ENCODE measurements at regions not wholly inside any gene's neighbourhood (a gene's known extent, or its start where the extent isn't known, plus 50 kb on each side); places are given as distances from the start of the nearest gene placed in this dataset. TPM values are rescaled to one million over a fixed set of nuclear protein-coding genes. Genes with fewer than 3 reads are reported as not detected.

Small RNA genes in the stretch of these regions (microRNA-seq; reads per million reads assigned to microRNA genes)
- gene MIR101-1 (ENCODE audit: borderline number of aligned reads) (2.8 reads per million), gene MIR3671 (ENCODE audit: borderline number of aligned reads) (not detected)
